ENCODE measurements at regions not wholly inside any gene's neighbourhood (a gene's known extent, or its start where the extent isn't known, plus 50 kb on each side); places are given as distances from the start of the nearest gene placed in this dataset.
A peak's percentile ranks its signal among the peaks of the same experiment; 100 is the strongest.
"Not testable (repeated sequence)": the region's sequence is repeated elsewhere in the genome, so short reads cannot be mapped to it uniquely, and the experiment has no call there.

DNA sequence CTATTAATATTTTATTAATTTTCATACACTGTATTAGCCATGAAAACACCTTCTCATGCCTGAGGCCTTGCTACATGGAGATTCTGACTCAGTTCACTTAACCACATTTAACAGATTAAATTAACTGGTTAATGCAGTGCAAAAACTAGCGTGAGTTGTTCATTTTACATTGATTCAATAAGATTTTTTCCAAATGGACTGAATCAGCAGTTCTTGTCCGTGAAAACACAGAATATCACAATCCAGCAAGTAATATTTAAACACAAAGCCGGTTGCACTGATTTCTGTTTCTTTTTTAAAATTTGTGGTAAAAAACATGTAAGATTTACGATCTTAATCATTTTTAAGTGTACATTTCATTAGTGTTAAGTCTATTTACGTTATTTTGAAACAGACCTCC, 118.2 kb upstream of the THUMPD2 start:
- DNase-seq = no peak
- in situ Hi-C loops (cut with HindIII; ENCODE audit: low pct_ligation_motif_present, low pct_unique_long_range_greater_than_20kb, low sequenced_read_pairs) = no loop called here

DNA sequence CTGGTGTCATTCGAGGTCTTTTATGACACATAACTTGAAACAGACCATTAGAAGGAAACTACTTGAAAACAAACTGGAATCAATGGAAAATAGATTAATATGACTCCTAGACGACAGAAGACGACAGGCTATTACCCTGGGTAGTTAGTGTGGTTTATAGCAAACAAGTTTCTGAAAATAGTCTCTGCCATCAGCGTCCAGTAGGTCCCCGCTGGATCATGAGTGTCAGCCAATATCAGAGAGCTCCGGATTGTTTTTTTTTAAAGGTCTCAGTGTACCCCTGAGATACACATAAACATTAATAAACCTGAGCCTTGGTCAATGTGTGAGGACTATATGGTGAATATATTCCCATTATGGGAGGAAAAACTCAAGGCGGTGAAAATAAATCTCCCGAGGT, 115.0 kb upstream of the THUMPD2 start:
- no peak for DNase-seq
- in situ Hi-C loops (cut with HindIII; ENCODE audit: low pct_ligation_motif_present, low pct_unique_long_range_greater_than_20kb, low sequenced_read_pairs) = no loop called here

DNA sequence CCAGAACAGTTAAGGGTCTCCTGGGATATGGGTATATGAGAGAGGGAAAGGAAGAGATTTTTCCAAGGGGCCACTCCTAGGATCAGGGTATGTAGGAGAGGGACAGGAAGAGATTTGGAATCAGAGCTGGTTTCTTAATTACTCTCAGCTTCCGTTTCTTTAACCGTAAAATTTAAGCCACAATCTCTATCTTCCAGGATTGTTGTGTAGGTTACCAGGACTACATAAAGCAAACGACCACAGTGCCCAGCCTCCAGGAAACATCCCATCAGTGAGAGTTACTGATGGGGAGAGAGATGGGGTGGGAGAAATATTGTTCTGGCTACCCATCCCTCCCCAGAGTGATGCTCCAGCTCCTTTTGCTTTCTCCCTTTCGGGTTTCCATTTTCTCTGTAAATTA, 114.6 kb upstream of the THUMPD2 start:
- DNase-seq = no peak
- in situ Hi-C loops (cut with HindIII; ENCODE audit: low pct_ligation_motif_present, low pct_unique_long_range_greater_than_20kb, low sequenced_read_pairs) = no loop called here

DNA sequence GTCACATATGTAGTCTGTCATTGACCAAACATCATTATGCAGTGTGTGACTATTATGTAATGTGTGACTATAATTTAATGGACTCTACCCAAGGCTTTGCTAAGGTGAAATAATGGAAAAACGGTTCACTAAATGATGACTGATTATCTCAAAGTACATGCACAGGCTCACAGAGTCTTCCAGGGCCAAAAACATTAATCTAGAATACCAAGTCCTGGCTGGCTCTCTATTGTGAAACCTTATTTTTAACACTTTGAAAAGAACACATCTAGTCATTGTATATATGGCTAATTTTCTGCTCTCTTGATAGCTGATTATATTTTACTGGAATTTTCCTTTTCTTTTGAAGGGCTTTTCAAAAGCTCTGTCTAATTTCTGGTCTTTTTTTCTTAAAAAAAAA, 102.9 kb upstream of the THUMPD2 start:
- in situ Hi-C loops (cut with HindIII; ENCODE audit: low pct_ligation_motif_present, low pct_unique_long_range_greater_than_20kb, low sequenced_read_pairs) = no loop called here
- DNase-seq = no peak

DNA sequence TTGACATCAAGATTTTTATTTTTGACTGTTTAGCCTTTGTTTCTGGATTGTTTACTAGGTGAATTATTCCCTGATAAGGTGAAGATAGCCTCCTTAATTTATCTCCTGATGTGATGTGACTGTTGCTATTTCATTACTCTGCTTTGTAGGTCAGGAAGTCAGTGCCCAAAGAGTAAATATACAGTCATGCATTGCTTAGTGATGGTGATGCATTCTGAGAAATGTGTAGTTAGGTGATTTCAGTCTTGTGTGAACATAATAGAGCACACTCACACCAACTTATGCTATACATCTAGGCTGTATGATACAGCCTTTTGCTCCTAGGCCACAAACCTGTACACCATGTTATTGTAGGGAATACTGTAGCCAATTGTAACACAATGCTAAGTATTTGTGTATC, 102.4 kb upstream of the THUMPD2 start:
- in situ Hi-C loops (cut with HindIII; ENCODE audit: low pct_ligation_motif_present, low pct_unique_long_range_greater_than_20kb, low sequenced_read_pairs) = no loop called here
- no peak for DNase-seq

DNA sequence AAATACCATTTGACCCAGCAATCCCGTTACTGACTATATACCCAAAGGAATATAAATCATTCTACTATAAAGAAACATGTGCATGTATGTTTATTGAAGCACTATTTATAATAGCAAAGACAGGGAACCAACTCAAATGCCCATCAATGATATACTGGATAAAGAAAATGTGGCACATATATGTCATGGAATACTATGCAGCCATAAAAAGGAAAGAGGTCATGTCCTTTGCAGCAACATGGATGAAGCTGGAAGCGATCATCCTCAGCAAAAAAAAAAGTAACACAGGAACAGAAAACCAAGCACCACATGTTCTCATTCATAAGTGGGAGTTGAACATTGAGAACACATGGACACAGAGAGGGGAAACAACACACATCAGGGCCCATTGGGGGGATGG, 99.9 kb upstream of the THUMPD2 start:
- in situ Hi-C loops (cut with HindIII; ENCODE audit: low pct_ligation_motif_present, low pct_unique_long_range_greater_than_20kb, low sequenced_read_pairs); DNase-seq: not testable (repeated sequence)

DNA sequence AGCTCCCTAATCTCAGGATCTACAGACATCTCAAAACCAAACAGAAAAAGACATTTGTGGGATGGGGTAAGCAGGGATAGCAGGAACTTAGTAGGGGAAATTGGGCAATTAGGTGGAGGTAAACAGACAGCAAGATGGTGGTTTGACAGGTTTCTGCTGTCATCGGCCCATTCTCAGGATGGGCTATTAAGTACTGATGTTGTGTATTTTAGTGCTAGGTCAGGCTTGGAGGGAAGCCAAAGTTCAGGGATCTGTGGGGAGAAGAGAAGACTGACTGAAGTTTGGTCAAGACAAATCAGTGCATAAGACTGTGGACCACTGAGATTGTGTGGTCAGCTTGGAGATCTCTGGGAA, 96.8 kb upstream of the THUMPD2 start:
- in situ Hi-C loops (cut with HindIII; ENCODE audit: low pct_ligation_motif_present, low pct_unique_long_range_greater_than_20kb, low sequenced_read_pairs) = no loop called here
- no peak for DNase-seq

DNA sequence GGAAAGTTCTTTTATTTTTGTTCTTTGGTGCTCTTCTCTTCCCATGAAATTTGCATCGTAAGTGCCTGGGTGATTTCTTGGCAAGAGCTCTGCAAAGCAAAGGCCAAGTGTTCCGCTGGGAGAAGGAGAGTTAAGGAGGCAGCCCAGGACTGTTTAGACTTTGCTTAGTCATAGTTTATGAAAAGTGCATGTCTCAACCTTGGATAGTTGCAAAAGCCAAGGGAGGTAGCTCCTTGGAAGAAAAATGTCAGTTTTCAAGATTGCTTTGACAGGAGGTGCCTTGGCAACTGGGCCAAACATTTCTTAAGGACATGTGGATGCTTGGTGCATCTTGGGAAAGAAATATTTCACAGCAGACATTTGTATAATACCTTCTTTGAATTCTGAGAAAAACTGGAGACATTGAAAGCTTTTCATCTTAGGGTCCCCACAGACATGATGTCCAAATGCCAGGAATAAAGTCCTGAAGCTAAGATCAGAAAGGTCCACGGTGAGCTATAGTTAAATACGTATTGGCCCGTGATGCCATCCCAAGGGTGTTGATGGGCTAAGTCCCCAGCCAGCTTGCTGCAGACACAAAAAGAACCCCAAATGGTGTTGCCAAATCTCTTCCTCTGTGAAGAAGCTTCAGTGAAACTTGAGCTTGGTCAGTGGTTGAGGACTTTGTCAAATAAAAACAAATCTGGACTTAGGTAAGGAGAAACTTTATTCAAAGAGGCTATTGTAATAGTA, 96.3 kb upstream of the THUMPD2 start:
- no peak for DNase-seq

DNA sequence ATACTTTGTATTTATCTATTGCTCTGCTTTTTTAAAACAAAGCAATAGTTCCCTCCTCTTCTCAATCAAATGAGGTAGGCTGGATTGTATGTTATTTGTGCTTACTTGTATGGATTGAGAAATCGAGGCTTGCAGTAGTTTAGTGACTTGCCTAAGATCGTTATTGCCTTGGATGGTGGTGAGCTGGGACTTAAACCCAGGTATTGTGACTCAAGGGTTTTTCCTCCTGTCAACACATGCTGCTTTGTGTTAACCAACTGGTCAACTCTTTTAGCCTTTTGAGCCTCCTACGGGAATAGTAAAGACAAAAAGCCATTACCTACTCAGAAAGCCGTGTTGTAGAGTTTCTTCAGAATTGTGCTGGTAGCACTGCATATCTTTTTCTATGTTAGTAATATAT, 95.2 kb upstream of the THUMPD2 start:
- in situ Hi-C loops (cut with HindIII; ENCODE audit: low pct_ligation_motif_present, low pct_unique_long_range_greater_than_20kb, low sequenced_read_pairs) = no loop called here
- DNase-seq = no peak

More for the DNA sequence above, 96.3 kb upstream of the THUMPD2 start:
- in situ Hi-C loops (cut with HindIII; ENCODE audit: low pct_ligation_motif_present, low pct_unique_long_range_greater_than_20kb, low sequenced_read_pairs) = no loop called here

DNA sequence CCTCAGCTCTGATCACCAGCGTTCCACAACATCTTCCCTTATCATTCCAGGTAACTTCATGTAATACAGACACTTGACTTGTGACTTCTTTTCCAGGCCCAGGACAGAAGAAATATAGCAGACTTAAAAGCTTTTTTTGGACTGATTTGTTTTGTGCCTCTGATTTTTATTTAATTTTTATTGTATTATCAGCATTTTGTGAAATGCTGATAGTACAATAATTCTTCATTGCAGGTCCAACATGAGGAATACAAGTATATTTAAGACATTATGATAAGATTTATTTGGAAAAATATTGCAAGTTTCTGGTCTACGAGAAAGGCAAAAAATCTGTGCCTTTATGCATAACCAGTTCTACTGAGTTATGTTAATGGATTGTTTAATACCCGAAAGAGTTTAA, 94.5 kb upstream of the THUMPD2 start:
- DNase-seq = no peak
- in situ Hi-C loops (cut with HindIII; ENCODE audit: low pct_ligation_motif_present, low pct_unique_long_range_greater_than_20kb, low sequenced_read_pairs) = no loop called here

DNA sequence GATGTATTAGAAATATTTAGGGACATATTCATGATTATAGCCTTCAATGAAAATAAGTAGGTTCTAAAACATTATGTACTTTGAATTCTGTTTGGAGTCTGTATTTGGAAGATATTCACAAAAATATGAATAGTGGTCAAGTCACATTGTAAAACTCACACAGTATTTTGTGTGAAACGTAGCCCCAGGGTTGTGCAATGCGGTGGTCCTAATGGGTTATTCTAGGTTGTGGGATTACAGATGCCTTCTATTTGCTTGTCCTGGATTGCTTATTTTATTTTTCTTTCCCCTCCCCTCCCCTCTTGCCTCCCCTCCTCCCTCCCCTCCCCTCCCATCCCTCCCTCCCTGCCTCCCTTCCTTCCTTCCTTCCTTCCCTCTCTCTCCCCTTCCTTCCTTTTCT, 93.7 kb upstream of the THUMPD2 start:
- no peak for DNase-seq
- in situ Hi-C loops (cut with HindIII; ENCODE audit: low pct_ligation_motif_present, low pct_unique_long_range_greater_than_20kb, low sequenced_read_pairs) = no loop called here

DNA sequence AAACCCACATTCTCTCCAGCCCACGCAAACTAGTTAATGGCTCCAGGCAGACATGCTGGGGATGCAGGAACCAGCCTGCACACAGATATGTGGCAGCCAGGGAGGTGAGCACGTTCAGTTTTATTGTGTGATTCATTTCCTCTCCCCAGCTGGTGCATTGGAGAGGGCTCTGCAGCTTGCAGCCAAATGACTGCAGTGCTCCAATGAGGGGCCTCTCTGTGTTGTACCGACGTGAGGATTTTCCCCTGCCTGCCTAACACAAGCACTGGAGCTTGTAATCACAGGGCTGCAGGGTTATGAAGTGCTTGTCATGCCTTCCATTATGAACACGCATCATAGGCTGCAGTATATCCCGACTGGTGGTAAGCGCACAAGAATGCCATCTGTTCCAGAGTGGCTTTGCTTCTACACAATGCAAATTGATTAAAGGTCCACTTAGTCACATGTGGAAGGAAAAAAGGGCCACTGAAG, 92.3 kb upstream of the THUMPD2 start:
- in situ Hi-C loops (cut with HindIII; ENCODE audit: low pct_ligation_motif_present, low pct_unique_long_range_greater_than_20kb, low sequenced_read_pairs) = no loop called here
- DNase-seq = peak; percentile 5

DNA sequence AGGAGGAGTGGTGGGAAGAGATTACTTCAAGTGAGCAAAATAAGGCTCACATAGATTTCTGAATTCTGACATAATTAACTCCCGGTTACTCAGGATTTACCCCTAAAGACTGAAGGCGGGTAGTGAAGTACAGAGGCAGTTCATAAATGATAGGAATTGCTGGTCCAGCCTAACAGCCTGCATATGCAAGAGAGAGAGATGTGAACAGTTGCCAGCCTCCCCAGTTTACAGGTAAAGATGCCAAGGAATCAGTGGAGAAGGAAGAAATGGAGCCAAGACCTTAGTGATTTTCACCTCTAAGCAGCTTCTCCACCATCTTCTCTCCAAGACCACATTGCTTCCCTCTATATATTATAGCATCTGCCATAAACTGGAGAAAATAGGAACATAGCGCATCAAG, 91.8 kb upstream of the THUMPD2 start:
- in situ Hi-C loops (cut with HindIII; ENCODE audit: low pct_ligation_motif_present, low pct_unique_long_range_greater_than_20kb, low sequenced_read_pairs) = no loop called here
- DNase-seq = no peak

DNA sequence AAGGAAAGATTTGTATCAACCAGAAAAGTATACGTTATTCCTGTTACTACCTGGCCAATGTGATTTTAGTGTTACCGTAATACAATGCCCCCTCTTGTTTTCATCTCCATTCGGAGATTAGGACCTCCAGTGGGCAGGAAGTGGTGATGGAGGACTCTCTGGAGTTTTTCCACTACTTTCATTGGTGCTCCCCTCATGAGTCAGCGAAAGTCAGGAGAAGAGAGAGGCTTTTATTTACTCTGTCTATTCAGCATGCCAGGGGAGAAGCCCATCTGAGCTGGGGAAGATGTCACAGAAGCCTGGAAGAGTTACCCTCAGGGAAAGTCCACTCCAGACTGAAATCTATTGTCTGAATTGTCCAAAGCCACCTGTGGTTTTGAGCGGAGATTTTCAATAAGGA, 88.2 kb upstream of the THUMPD2 start:
- no peak for DNase-seq
- in situ Hi-C loops (cut with HindIII; ENCODE audit: low pct_ligation_motif_present, low pct_unique_long_range_greater_than_20kb, low sequenced_read_pairs) = no loop called here

DNA sequence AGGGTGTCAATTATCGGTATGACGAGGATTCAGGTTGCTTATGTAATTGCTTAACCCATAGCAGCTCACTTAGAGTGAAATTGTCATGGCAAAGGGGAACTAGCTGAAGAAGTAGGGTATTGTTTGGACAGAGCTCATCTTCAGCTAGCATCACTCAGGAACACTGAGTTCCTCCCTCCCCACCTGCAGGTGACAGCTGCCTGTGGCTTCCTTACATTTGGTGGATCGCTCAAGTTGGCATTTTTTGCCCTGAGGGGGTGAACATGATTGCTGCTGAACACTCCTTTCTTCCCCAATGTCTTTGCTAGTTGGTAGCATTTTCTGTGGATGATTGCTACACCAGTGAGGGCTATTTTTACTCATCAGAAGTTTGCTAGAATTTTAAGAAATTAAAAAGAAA, 86.7 kb upstream of the THUMPD2 start:
- in situ Hi-C loops (cut with HindIII; ENCODE audit: low pct_ligation_motif_present, low pct_unique_long_range_greater_than_20kb, low sequenced_read_pairs) = no loop called here
- no peak for DNase-seq

DNA sequence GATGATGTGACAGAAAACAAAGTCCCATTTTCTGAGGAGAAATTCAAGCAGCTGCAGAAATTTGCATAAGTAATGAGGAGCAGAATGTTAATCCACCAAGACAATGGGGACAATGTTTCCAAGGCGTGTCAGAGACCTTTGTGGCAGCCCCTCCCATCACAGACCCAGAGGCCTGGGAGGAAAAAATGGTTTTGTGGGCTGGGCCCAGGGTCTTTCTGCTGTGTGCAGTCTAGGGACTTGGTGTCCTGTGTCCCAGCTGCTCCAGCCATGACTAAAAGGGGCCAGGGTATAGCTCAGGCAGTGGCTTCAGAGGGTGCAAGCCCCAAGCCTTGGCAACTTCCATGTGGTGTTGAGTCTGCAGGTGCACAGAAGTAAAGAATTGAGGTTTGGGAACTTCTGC, 84.6 kb upstream of the THUMPD2 start:
- in situ Hi-C loops (cut with HindIII; ENCODE audit: low pct_ligation_motif_present, low pct_unique_long_range_greater_than_20kb, low sequenced_read_pairs); DNase-seq: not testable (repeated sequence)

DNA sequence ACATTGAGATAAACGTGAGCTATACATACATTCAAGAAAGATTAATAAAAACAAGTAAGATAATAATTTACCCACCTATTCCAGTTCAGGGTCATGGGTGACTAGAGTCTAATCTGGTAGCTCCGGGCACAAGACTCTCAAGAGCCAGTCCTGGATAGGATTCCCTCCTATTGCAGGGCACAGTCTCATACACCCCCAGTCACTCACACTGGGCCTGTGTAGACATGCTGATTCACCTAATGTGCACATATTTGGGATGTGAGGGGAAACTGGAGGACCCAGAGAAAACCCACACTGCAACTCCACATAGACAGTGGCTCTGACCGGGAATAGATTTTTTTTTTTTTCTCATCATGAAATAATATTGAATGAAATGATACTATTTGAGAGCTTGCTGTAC, 81.5 kb upstream of the THUMPD2 start:
- in situ Hi-C loops (cut with HindIII; ENCODE audit: low pct_ligation_motif_present, low pct_unique_long_range_greater_than_20kb, low sequenced_read_pairs) = no loop called here
- DNase-seq = no peak

DNA sequence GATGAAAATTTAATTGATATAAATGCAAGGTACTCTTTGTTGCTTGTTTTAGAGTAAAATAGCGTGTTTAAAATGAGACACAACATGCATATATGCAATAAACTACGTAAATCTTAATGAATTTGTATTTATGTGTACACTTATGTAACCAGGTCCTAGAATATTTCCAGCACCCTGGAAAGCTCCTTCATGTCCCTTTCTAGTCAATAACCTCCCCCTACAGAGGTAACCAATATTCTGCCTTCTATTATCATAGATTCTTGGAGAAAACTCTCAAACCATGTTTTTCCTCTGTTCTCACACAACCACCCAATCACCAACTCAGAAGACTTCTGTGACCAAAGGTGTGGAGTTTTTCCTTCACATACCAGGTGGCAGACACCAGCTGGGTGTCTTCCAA, 79.6 kb upstream of the THUMPD2 start:
- in situ Hi-C loops (cut with HindIII; ENCODE audit: low pct_ligation_motif_present, low pct_unique_long_range_greater_than_20kb, low sequenced_read_pairs) = no loop called here
- no peak for DNase-seq

DNA sequence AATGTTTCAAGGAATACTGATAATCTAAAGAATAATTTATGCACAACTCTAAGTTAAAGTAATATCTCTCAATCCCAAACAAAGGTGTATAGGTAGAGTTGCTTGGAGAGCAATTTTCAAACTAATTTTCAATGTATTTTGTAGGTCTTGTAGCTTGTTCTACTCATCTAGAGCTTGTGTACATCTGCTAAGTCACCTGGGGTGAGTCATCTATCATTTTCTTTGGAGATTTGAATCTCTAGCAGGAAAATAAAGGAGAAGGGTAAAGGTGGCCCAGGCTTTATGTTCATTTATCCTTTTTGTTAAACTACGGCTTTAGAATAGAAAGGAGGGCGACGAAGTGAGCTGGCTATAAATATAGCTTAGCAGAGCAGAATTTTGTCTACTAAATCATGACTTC, 76.8 kb upstream of the THUMPD2 start:
- in situ Hi-C loops (cut with HindIII; ENCODE audit: low pct_ligation_motif_present, low pct_unique_long_range_greater_than_20kb, low sequenced_read_pairs) = no loop called here
- DNase-seq = no peak

DNA sequence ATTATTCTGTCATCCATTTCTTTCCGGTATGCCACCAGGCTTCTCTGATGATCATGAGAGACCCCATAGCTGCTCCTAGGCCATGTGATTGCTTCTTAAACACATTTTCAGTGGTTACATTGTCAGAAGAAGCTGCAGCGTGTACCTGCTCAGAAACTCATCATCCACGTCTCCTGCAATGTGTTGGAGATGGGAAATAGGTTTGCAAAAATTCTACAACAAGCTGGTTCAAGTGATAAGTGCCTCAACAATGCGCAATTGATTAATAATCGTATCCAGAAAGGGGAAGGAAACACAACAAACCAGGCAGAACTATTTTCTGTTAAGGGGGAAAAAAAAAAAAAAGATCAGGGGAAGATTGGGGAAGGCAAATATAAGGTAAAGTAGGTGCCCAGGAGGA, 75.7 kb upstream of the THUMPD2 start:
- DNase-seq = no peak
- in situ Hi-C loops (cut with HindIII; ENCODE audit: low pct_ligation_motif_present, low pct_unique_long_range_greater_than_20kb, low sequenced_read_pairs) = no loop called here

DNA sequence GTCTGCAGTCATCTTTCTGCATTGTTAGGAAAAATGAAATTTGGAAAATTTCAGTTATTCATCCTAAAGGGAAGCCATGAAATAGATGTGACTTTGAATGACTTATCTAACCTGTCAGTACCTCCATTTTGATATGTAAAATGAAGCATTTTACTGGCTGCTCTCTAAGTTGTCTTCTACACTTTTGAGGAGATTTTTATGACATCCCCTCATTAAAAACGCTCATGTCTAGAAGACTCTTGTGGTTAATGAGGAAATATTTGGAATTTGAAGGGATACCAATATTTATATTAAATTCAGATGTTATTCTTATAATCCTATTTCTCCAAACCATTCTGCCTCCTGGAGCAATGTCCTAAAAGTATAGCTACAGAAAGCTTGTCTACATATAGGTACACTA, 73.8 kb upstream of the THUMPD2 start:
- in situ Hi-C loops (cut with HindIII; ENCODE audit: low pct_ligation_motif_present, low pct_unique_long_range_greater_than_20kb, low sequenced_read_pairs) = no loop called here
- no peak for DNase-seq

All from ACHN (cell line).